Trophoblast cell (in vitro differentiated cells and primary cell): ENCODE measurements at regions not wholly inside any gene's neighbourhood (a gene's known extent, or its start where the extent isn't known, plus 50 kb on each side); places are given as distances from the start of the nearest gene placed in this dataset.

Experiments
- DNase-seq, 2 donors: peaks; one replicate each; pipeline ENCODE4 v3.0.0-alpha.2; 2016
- H2AFZ ChIP-seq: 2 replicates; pipeline ENCODE4 v1.6.1; 2013; ENCODE audit warnings: low read length, moderate library complexity, mild to moderate bottlenecking; ENCODE audit not compliant: insufficient read depth, poor library complexity
- H2AK5ac ChIP-seq: 2 replicates; pipeline ENCODE4 v1.6.1; 2013; ENCODE audit warnings: mild to moderate bottlenecking, low read length
- H2BK120ac ChIP-seq: 2 replicates; pipeline ENCODE4 v1.6.1; 2013; ENCODE audit warnings: low read length, mild to moderate bottlenecking, moderate library complexity; ENCODE audit not compliant: insufficient read depth, poor library complexity
- H2BK12ac ChIP-seq: 2 replicates; pipeline ENCODE4 v1.6.1; 2013; ENCODE audit warnings: mild to moderate bottlenecking, low read length, moderate library complexity
- H2BK5ac ChIP-seq: 2 replicates; pipeline ENCODE4 v1.6.1; 2013; ENCODE audit warnings: low read length, low read depth, moderate library complexity, mild to moderate bottlenecking; ENCODE audit not compliant: poor library complexity
- H3K14ac ChIP-seq: 2 replicates; pipeline ENCODE4 v1.6.1; 2013; ENCODE audit warnings: mild to moderate bottlenecking, low read length
- H3K18ac ChIP-seq: 2 replicates; pipeline ENCODE4 v1.6.1; 2013; ENCODE audit warnings: mild to moderate bottlenecking, low read length
- H3K23ac ChIP-seq: 2 replicates; pipeline ENCODE4 v1.6.1; 2013; ENCODE audit warnings: low read length
- H3K27ac ChIP-seq: 2 replicates; pipeline ENCODE4 v1.5.1; 2013; ENCODE audit warnings: low read depth, mild to moderate bottlenecking, inconsistent platforms, low read length, moderate library complexity
- H3K27me3 ChIP-seq: 2 replicates; pipeline ENCODE4 v1.6.1; 2013; ENCODE audit warnings: inconsistent platforms, mild to moderate bottlenecking, low read length, moderate library complexity; ENCODE audit not compliant: insufficient read depth
- H3K36me3 ChIP-seq, 2 experiments: 1 replicate in 1 of 2; 2 replicates in 1 of 2; pipeline ENCODE4 v1.6.1; 2013; ENCODE audit warnings: low read length in 2 of 2, mild to moderate bottlenecking in 2 of 2, moderate library complexity in 1 of 2; ENCODE audit not compliant: insufficient read depth in 2 of 2, control insufficient read depth in 1 of 2
- H3K4ac ChIP-seq: 2 replicates; pipeline ENCODE4 v1.6.1; 2013; ENCODE audit warnings: low read depth, mild to moderate bottlenecking, low read length, moderate library complexity
- H3K4me1 ChIP-seq, 2 experiments: 1 replicate in 1 of 2; 2 replicates in 1 of 2; pipeline ENCODE4 v1.6.1; 2013; ENCODE audit warnings: low read length in 2 of 2, mild to moderate bottlenecking in 2 of 2, moderate library complexity in 1 of 2; ENCODE audit not compliant: insufficient read depth in 2 of 2, control insufficient read depth in 1 of 2
- H3K4me2 ChIP-seq: 2 replicates; pipeline ENCODE4 v1.6.1; 2013; ENCODE audit warnings: inconsistent platforms, mild to moderate bottlenecking, low read length, moderate library complexity
- H3K4me3 ChIP-seq: 2 replicates; pipeline ENCODE4 v1.5.1; 2013; ENCODE audit warnings: mild to moderate bottlenecking, low read depth, low read length, inconsistent platforms
- H3K79me1 ChIP-seq: one replicate; pipeline ENCODE4 v1.6.1; 2013; ENCODE audit warnings: low read length
- H3K79me2 ChIP-seq: 2 replicates; pipeline ENCODE4 v1.6.1; 2013; ENCODE audit warnings: low read length, mild to moderate bottlenecking; ENCODE audit not compliant: control insufficient read depth, insufficient read depth, poor library complexity
- H3K9ac ChIP-seq: 2 replicates; pipeline ENCODE4 v1.6.1; 2013; ENCODE audit warnings: mild to moderate bottlenecking, low read length
- H3K9me3 ChIP-seq: 2 replicates; pipeline ENCODE4 v1.6.1; 2013; ENCODE audit warnings: low read depth, mild to moderate bottlenecking, control low read depth, inconsistent platforms, low read length; ENCODE audit not compliant: insufficient read depth
- H4K12ac ChIP-seq: 2 replicates; pipeline ENCODE4 v1.6.1; 2013; ENCODE audit warnings: low read depth, mild to moderate bottlenecking, low read length, moderate library complexity
- H4K8ac ChIP-seq: 2 replicates; pipeline ENCODE4 v1.6.1; 2013; ENCODE audit warnings: low read depth, mild to moderate bottlenecking, low read length, moderate library complexity
- H4K91ac ChIP-seq: one replicate; pipeline ENCODE4 v1.6.1; 2013; ENCODE audit warnings: low read depth, mild to moderate bottlenecking, low read length, moderate library complexity
- WGBS: extraction: QIAGEN DNeasy Blood & Tissue Kit; methylation state at CpG from one replicate; pipeline ENCODE4 v1.1.7; 2013; ENCODE audit warnings: missing lambda C conversion rate; ENCODE audit not compliant: insufficient read length, insufficient coverage; ENCODE audit errors: extremely low coverage; 5-methylcytosine and 5-hydroxymethylcytosine counted together

DNA sequence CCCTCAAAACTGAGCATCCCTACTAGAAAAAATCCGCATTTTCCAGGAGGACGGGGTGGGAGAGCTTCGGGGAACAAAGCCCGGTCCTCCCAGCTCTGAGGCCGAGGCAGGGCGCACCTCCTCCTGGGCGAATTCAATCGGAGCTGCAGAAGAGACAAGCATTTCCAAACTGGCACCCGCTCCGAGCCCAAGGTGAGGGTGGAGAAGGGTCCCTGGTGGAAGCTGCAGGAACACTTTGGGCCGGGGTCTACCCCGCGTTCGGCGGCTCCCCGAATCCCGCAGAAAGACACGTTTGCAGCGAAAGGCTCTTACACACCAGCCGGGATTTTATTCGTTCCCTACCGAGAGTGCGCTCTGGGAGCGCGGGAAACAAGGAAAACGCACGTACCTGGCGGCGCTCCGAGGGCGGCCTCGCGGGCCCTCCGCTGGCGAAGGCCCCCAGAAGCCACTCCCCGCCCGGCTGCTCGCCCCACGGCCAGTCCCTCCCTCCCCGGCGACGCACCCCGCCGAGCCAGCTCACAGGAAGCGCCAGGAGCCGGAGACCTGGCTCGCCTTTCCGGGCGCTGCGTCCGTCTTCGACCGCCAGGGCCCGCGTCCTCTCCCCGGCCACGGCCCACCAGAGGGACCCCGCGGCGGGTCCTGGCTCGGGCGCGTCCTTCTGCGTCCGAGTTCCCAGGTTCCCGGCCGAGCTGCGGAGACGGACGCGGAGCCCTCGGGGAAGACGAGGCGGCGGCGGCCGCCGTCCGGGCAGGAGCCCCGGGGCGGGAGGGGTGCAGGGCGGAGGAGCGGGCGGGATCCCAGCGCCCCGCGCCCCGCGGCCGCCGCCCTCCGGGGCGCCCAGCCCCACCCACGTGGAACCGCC is 49.8 kb upstream of the BAHCC1 start:
- Histone ChIP-seq H3K9ac (peak overlapping the region; percentile 97), H2AK5ac (peak overlapping the region; percentile 51), H4K8ac (peak overlapping the region; percentile 51), H3K36me3 (peaks cover 4 to 8% of the 10 kb centered on the region in 2 experiments), H3K79me2 (peaks cover 35% of the 10 kb centered on the region), H2AFZ (peak overlapping the region; percentile 39), H2BK120ac (peak overlapping the region; percentile 60), H2BK12ac (no peak overlapping the region), H3K4me3 (peak overlapping the region; percentile 83), H3K18ac (peak overlapping the region; percentile 91), H3K79me1 (peaks cover 46% of the 10 kb centered on the region), H3K27me3 (peaks cover 13% of the 10 kb centered on the region), H3K4me2 (peak overlapping the region; percentile 85), H4K12ac (peak overlapping the region; percentile 72), H2BK5ac (peak overlapping the region; percentile 79), H3K14ac (peak overlapping the region; percentile 82), H4K91ac (peak overlapping the region; percentile 84), H3K23ac (no peak overlapping the region), H3K4me1 (peaks cover 24 to 37% of the 10 kb centered on the region in 2 experiments), H3K4ac (peak overlapping the region; percentile 98), H3K27ac (peak overlapping the region; percentile 98), H3K9me3 (peaks cover 7% of the 10 kb centered on the region)
- no CpG with 5 or more reads among the region's 95 CpGs for WGBS
- DNase-seq = peak; percentile 66 to 85
